HG03095 (cell line): ENCODE measurements at regions not wholly inside any gene's neighbourhood (a gene's known extent, or its start where the extent isn't known, plus 50 kb on each side); places are given as distances from the start of the nearest gene placed in this dataset.
"Not testable (repeated sequence)": the region's sequence is repeated elsewhere in the genome, so short reads cannot be mapped to it uniquely, and the experiment has no call there.

ENCODE experiments used
- ATAC-seq: cut with Tn5 transposase; IDR thresholded peaks from one replicate; pipeline ENCODE4 v1.9.1; 2021; ENCODE audit warnings: moderate library complexity; ENCODE audit not compliant: unreplicated experiment

GRCh38 chr6:26720663-26721218, 61.2 kb upstream of the ZNF322 start:
- ATAC-seq = not testable (repeated sequence)

GRCh38 chr6:26730019-26730766, 70.6 kb upstream of the ZNF322 start:
- ATAC-seq = not testable (repeated sequence)

GRCh38 chr6:26734776-26735472, 75.4 kb upstream of the ZNF322 start:
- not testable (repeated sequence) for ATAC-seq

GRCh38 chr6:26739811-26740210, 80.3 kb upstream of the ZNF322 start:
- no peak for ATAC-seq

- ATAC-seq = no peak
Observed at GRCh38 chr6:26743157-26743821, 83.7 kb upstream of the ZNF322 start.

GRCh38 chr6:26743941-26744699, 84.6 kb upstream of the ZNF322 start:
- no peak for ATAC-seq

GRCh38 chr6:26744837-26745282, 85.3 kb upstream of the ZNF322 start:
- not testable (repeated sequence) for ATAC-seq

GRCh38 chr6:26745964-26746363, 86.4 kb upstream of the ZNF322 start:
- not testable (repeated sequence) for ATAC-seq

GRCh38 chr6:26749126-26749758, 89.7 kb upstream of the ZNF322 start:
- ATAC-seq = not testable (repeated sequence)

GRCh38 chr6:26749759-26750126, 90.2 kb upstream of the ZNF322 start:
- ATAC-seq = not testable (repeated sequence)

GRCh38 chr6:26754212-26754611, 94.7 kb upstream of the ZNF322 start:
- no peak for ATAC-seq

GRCh38 chr6:26754801-26755200, 95.3 kb upstream of the ZNF322 start:
- not testable (repeated sequence) for ATAC-seq

GRCh38 chr6:26756067-26756805, 96.7 kb upstream of the ZNF322 start:
- ATAC-seq = not testable (repeated sequence)

- ATAC-seq = not testable (repeated sequence)
Observed at GRCh38 chr6:26766203-26766902, 106.8 kb upstream of the ZNF322 start.

GRCh38 chr6:26770941-26771666, 111.6 kb upstream of the ZNF322 start:
- not testable (repeated sequence) for ATAC-seq

GRCh38 chr6:26773414-26773813, 113.9 kb upstream of the ZNF322 start:
- ATAC-seq = not testable (repeated sequence)

- not testable (repeated sequence) for ATAC-seq
Observed at GRCh38 chr6:26780563-26780962, 121.0 kb upstream of the ZNF322 start.
